K562 (cell line): ENCODE measurements at regions not wholly inside any gene's neighbourhood (a gene's known extent, or its start where the extent isn't known, plus 50 kb on each side); places are given as distances from the start of the nearest gene placed in this dataset.
"Not testable (repeated sequence)": the region's sequence is repeated elsewhere in the genome, so short reads cannot be mapped to it uniquely, and the experiment has no call there.

Experiments
- ATAC-seq: fragments of 200-7000 bp; cut with Tn5 transposase; 3 replicates; pipeline ENCODE4 v1.9.1; 2020; ENCODE audit warnings: moderate library complexity
- BruUV-seq: library from RNA; stranded (reverse); fragments of 400-500 nt; replicated peaks from 2 replicates; lab custom pipeline; 2021; lab: Mats Ljungman, UMichigan
- CTCF ChIA-PET: fragments of 300-600 bp; formaldehyde crosslinking; extraction: SDS; loops from one replicate; lab custom pipeline; 2021; ENCODE audit warnings: low intra/inter-chr PET ratio; lab: Yijun Ruan, JAX
- POLR2A ChIA-PET: fragments of 300-600, 350-650 bp; sonication (Branson Sonifier 250); formaldehyde crosslinking; extraction: SDS; loops from one replicate; lab custom pipeline; 2021; ENCODE audit warnings: antibody characterized with exemption, inconsistent platforms; lab: Yijun Ruan, JAX
- DNase-seq, 4 experiments: peaks; one replicate each; pipeline versions ENCODE4 v3.0.0 to v3.0.0-alpha.2; 2011 to 2018; ENCODE audit warnings: low spot score in 3 of 4, mixed read lengths in 3 of 4; ENCODE audit errors: extremely low read depth in 1 of 4
- FAIRE-seq: peaks from 2 replicates; lab custom pipeline; 2011; peaks lifted over from hg19 to GRCh38; lab: Jason Lieb, UNC
- H2AFZ ChIP-seq: 2 replicates; pipeline ENCODE4 v1.6.0; 2011; ENCODE audit warnings: low read depth, low read length, control low read depth, inconsistent platforms
- H3K27ac ChIP-seq: fragments of 200-600 bp; 3 replicates; pipeline ENCODE4 v1.8.0; 2011; ENCODE audit warnings: low read depth, mild to moderate bottlenecking, control low read depth, inconsistent platforms, low read length, moderate library complexity, mixed read lengths; ENCODE audit errors: extremely low read depth
- H3K27me3 ChIP-seq, 2 experiments: fragments of 300-600 bp in 1 of 2; 2 replicates in 1 of 2; 3 replicates in 1 of 2; pipeline versions ENCODE4 v1.6.0 to v1.8.0; 2011; ENCODE audit warnings: inconsistent platforms in 2 of 2, low read length in 2 of 2, mild to moderate bottlenecking in 1 of 2, mixed read lengths in 1 of 2, moderate library complexity in 1 of 2; ENCODE audit not compliant: control insufficient read depth in 2 of 2, insufficient read depth in 2 of 2
- H3K36me3 ChIP-seq: fragments of 300-600 bp; 3 replicates; pipeline ENCODE4 v1.8.0; 2011; ENCODE audit warnings: mild to moderate bottlenecking, low read length, inconsistent platforms; ENCODE audit not compliant: control insufficient read depth, insufficient read depth
- H3K4me1 ChIP-seq, 2 experiments: fragments of 200-600 bp in 1 of 2; replicated peaks in 1 of 2; 2 replicates in 1 of 2; 3 replicates in 1 of 2; pipeline versions ENCODE4 v1.5.1 to v1.8.0; 2011; ENCODE audit warnings: inconsistent platforms in 2 of 2, low read length in 2 of 2, mild to moderate bottlenecking in 1 of 2, mixed read lengths in 1 of 2, moderate library complexity in 1 of 2; ENCODE audit not compliant: control insufficient read depth in 2 of 2, insufficient read depth in 2 of 2
- H3K4me2 ChIP-seq: 2 replicates; pipeline ENCODE4 v1.6.1; 2011; ENCODE audit warnings: low read length, control low read depth, inconsistent platforms, mixed read lengths; ENCODE audit not compliant: insufficient read depth
- H3K4me3 ChIP-seq: fragments of 200-600 bp; sonication (generic), shearing (Covaris generic); 2 replicates; pipeline ENCODE4 v1.5.1; 2016; ENCODE audit warnings: control low read depth, inconsistent platforms
- H3K79me2 ChIP-seq: fragments of 200-600 bp; 3 replicates; pipeline ENCODE4 v1.8.0; 2011; ENCODE audit warnings: low read length, inconsistent platforms; ENCODE audit not compliant: control insufficient read depth, insufficient read depth
- H3K9ac ChIP-seq, 2 experiments: 2 replicates each; pipeline versions ENCODE4 v1.6.0 to v1.6.1; 2011; ENCODE audit warnings: low read depth in 2 of 2, low read length in 2 of 2, control low read depth in 1 of 2, inconsistent platforms in 1 of 2, mild to moderate bottlenecking in 1 of 2, mixed read lengths in 1 of 2; ENCODE audit not compliant: insufficient read depth in 1 of 2
- H3K9me1 ChIP-seq: one replicate; pipeline ENCODE4 v1.6.0; 2011; ENCODE audit warnings: inconsistent platforms, mild to moderate bottlenecking, low read length, moderate library complexity; ENCODE audit not compliant: control insufficient read depth, insufficient read depth
- H3K9me3 ChIP-seq: replicated peaks from 2 replicates; pipeline ENCODE4 v1.5.1; 2011; ENCODE audit warnings: low read depth, low read length, inconsistent platforms; ENCODE audit not compliant: control insufficient read depth, insufficient read depth
- H4K20me1 ChIP-seq: replicated peaks from 2 replicates; pipeline ENCODE4 v1.6.1; 2011; ENCODE audit warnings: low read length, inconsistent platforms, mixed read lengths; ENCODE audit not compliant: control insufficient read depth, insufficient read depth
- CC2D1A ChIP-seq: fragments of 450-650 bp; IDR thresholded peaks from 2 replicates; pipeline ENCODE4 v1.6.1; 2017; ENCODE audit warnings: mild to moderate bottlenecking
- CTCF ChIP-seq, 3 experiments: IDR thresholded peaks in 2 of 3; conservative IDR thresholded peaks in 1 of 3; 2 replicates each; pipeline ENCODE4 v1.5.1; 2011 to 2012; ENCODE audit warnings: low read length in 3 of 3, mild to moderate bottlenecking in 3 of 3, control low read depth in 2 of 3, improper control_type of control experiment in 1 of 3, inconsistent platforms in 1 of 3, low read depth in 1 of 3, mixed read lengths in 1 of 3, moderate library complexity in 1 of 3; ENCODE audit not compliant: insufficient read depth in 2 of 3
- MYC ChIP-seq, 2 experiments: fragments of 250-450 bp in 1 of 2; sonication (Bioruptor Pico) in 1 of 2; IDR thresholded peaks; 2 replicates each; pipeline versions ENCODE4 v1.5.1 to v1.6.1; 2012 to 2021; ENCODE audit warnings: low read depth in 2 of 2, borderline replicate concordance in 1 of 2, improper control_type of control experiment in 1 of 2, low read length in 1 of 2, mild to moderate bottlenecking in 1 of 2, moderate library complexity in 1 of 2
- NRF1 ChIP-seq, 2 experiments: fragments of 450-650 bp; IDR thresholded peaks in 1 of 2; conservative IDR thresholded peaks in 1 of 2; 2 replicates each; pipeline ENCODE4 v1.6.1; 2014; ENCODE audit warnings: mild to moderate bottlenecking in 2 of 2
- RAD21 ChIP-seq, 2 experiments: fragments of 250-450 bp in 1 of 2; fragments of 450-650 bp in 1 of 2; sonication (Bioruptor Pico) in 1 of 2; formaldehyde crosslinking in 1 of 2; IDR thresholded peaks in 1 of 2; conservative IDR thresholded peaks in 1 of 2; 2 replicates each; pipeline versions ENCODE4 v1.4.0 to v1.8.0; 2020 to 2022; ENCODE audit warnings: mild to moderate bottlenecking in 2 of 2, moderate library complexity in 1 of 2
- ZFP30 ChIP-seq: fragments of 250-450 bp; sonication (Bioruptor Pico); IDR thresholded peaks from 2 replicates; pipeline ENCODE4 v1.8.0; 2022; ENCODE audit warnings: moderate library complexity, mild to moderate bottlenecking, inconsistent platforms, borderline replicate concordance
- ZNF217 ChIP-seq: sonication (generic); formaldehyde crosslinking; IDR thresholded peaks from 2 replicates; pipeline ENCODE4 v1.8.0; 2022; ENCODE audit warnings: mild to moderate bottlenecking, missing genetic modification reagents
- WGBS: fragments of 100-300 bp; shearing (Covaris generic); methylation state at CpG from one replicate; pipeline ENCODE4 v1.1.6; 2016; ENCODE audit warnings: low coverage, mixed read lengths; ENCODE audit not compliant: insufficient coverage; ENCODE audit errors: missing lambda C conversion rate; 5-methylcytosine and 5-hydroxymethylcytosine counted together
- in situ Hi-C: fragments of 300-500 bp; cut with MboI; formaldehyde crosslinking; loops from 4 replicates; pipeline ENCODE4 v1.15.0; 2018; ENCODE audit warnings: inconsistent platforms, mixed read lengths
- intact Hi-C: fragments of 100-400 bp; cut with micrococcal nuclease; formaldehyde crosslinking; loops from 2 replicates; pipeline ENCODE4 v1.14.2; 2022

GRCh38 chrX:3512150-3512549 is 165.7 kb upstream of the MXRA5 start:
- TF ChIP-seq CTCF (IDR thresholded peaks at IDR 0.05 in 2 of 3, conservative IDR thresholded peaks at IDR 0.05 in 1 of 3; ENCODE audit: insufficient read depth in 2 of 3, low read depth in 1 of 3, low read length in 3 of 3) = peak; percentile 17 to 30 (median 27); a peak in 2 of 6 replicates
- TF ChIP-seq RAD21 (CRISPR knock-in tag; conservative IDR thresholded peaks at IDR 0.05 in 1 of 2, IDR thresholded peaks at IDR 0.05 in 1 of 2) = peak in 1 of 2 experiments; percentile 40; a peak in 2 of 4 replicates
- TF ChIP-seq NRF1 (conservative IDR thresholded peaks at IDR 0.05 in 1 of 2, IDR thresholded peaks at IDR 0.05 in 1 of 2) = peak; percentile 80 to 83
- TF ChIP-seq, all 486 proteins: peak for 3; not testable (repeated sequence) for 483
- H3K4me1 ChIP-seq, H3K4me2 ChIP-seq, H3K4me3 ChIP-seq, intact Hi-C loops, H3K9me3 ChIP-seq, BruUV-seq, H4K20me1 ChIP-seq, H3K79me2 ChIP-seq, H3K27ac ChIP-seq, CTCF ChIA-PET, H3K9ac ChIP-seq, H3K27me3 ChIP-seq, H2AFZ ChIP-seq, in situ Hi-C loops, POLR2A ChIA-PET, H3K36me3 ChIP-seq, H3K9me1 ChIP-seq: not testable (repeated sequence)
- WGBS = 0% methylated on average over 9 of the region's 10 CpGs
- peak; percentile 85 for ATAC-seq
- FAIRE-seq = peak; percentile 58
- DNase-seq = peak in 1 of 4 experiments; percentile 13

- no peaks in the 10 kb centered on the region for H3K27me3 ChIP-seq
- POLR2A ChIA-PET = no interaction called here
- no TSS peak for BruUV-seq
- ATAC-seq (no peak), FAIRE-seq (no peak), DNase-seq (no peak)
- CTCF ChIA-PET = no interaction called here
- no peaks in the 10 kb centered on the region for H3K4me1 ChIP-seq
- H4K20me1 ChIP-seq = no peaks in the 10 kb centered on the region
- no peak overlapping the region for H2AFZ ChIP-seq
- H3K27ac ChIP-seq = no peak overlapping the region
- H3K9ac ChIP-seq = no peak overlapping the region
- no peaks in the 10 kb centered on the region for H3K36me3 ChIP-seq
- no peak overlapping the region for H3K4me3 ChIP-seq
- H3K4me2 ChIP-seq = no peak overlapping the region
- H3K9me3 ChIP-seq = no peaks in the 10 kb centered on the region
- H3K9me1 ChIP-seq = no peaks in the 10 kb centered on the region
- 7% methylated on average over 4 of the region's 4 CpGs for WGBS
- H3K79me2 ChIP-seq = no peaks in the 10 kb centered on the region
- in situ Hi-C loops = no loop called here
- intact Hi-C loops = no loop called here
- TF ChIP-seq ZFP30 (CRISPR knock-in tag) (no peak), CC2D1A (no peak), ZNF217 (CRISPR knock-in tag) (no peak), MYC (IDR thresholded peaks at IDR 0.05; ENCODE audit: low read depth, low read length) (no peak), MYC (CRISPR knock-in tag; IDR thresholded peaks at IDR 0.05; ENCODE audit: borderline replicate concordance, low read depth) (no peak)
Observed at GRCh38 chrX:3509934-3510333, 163.5 kb upstream of the MXRA5 start.
